GM19025 (cell line): ENCODE measurements at regions not wholly inside any gene's neighbourhood (a gene's known extent, or its start where the extent isn't known, plus 50 kb on each side); places are given as distances from the start of the nearest gene placed in this dataset.

Experiments used
- ATAC-seq: cut with Tn5 transposase; IDR thresholded peaks from one replicate; pipeline ENCODE4 v1.9.1; 2021; ENCODE audit warnings: mild to moderate bottlenecking, low read depth, moderate library complexity; ENCODE audit not compliant: unreplicated experiment

- ATAC-seq, result no peak
Measured at GRCh38 chr4:126071346-126072333, 756.9 kb downstream of the FAT4 start.

DNA sequence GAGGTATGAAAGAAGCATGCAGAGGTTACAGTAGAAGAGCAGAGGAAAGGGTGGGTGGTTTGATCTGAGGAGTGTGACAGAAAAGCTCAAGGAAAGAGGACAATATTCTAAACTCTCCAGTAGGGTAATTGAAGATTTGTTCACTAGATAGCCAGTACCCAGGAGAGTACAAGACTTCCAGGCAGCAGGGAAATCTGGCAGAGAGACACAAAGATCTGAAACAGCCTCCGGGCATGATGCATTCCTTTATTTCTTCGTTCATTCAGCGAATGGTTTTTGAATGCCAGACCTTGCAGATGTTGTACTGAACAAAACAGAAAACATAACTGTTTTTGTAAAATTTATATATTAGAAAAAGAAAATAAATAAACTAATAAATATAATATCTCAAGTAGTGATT lies 766.6 kb downstream of the FAT4 start:
- no peak for ATAC-seq

DNA sequence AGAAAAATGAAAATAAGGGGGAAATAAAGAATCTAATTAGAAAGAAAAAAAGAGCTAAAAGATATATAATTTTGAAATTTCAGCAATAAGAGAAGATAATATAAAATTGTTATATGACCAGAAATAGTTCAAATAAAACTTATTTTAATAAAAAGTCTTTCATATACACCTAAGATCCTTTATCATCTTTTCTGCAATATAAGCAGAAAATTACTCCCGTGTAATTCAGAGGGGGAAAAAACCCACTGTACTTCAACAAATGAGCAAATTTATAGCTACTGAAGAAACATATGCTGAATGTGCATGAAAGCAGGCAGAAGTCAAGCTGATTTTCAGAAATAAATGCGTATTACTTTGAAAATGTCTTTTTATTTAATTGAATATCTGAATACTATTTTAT lies 771.3 kb downstream of the FAT4 start:
- no peak for ATAC-seq

DNA sequence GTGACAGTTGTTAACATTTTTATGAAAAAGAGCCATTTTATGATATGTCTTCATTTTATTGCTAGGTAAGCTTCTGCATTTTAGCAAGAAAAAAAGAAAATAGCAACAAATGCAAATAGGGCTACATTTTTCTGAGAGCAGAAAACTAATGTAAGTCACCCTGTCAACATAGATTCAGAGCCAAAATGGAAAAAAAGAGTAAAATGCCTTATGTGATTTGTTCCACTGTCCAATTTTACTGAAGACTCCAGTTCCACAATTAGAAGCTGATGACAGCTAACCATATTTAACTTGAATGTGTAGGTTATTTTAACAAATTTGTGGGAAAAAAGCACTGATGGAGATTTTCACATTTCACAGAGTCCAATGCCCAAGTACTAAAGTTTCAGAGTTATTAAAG lies 772.3 kb downstream of the FAT4 start:
- ATAC-seq, result no peak

- no peak for ATAC-seq
Measured at GRCh38 chr4:126097155-126097799, 782.5 kb downstream of the FAT4 start.

DNA sequence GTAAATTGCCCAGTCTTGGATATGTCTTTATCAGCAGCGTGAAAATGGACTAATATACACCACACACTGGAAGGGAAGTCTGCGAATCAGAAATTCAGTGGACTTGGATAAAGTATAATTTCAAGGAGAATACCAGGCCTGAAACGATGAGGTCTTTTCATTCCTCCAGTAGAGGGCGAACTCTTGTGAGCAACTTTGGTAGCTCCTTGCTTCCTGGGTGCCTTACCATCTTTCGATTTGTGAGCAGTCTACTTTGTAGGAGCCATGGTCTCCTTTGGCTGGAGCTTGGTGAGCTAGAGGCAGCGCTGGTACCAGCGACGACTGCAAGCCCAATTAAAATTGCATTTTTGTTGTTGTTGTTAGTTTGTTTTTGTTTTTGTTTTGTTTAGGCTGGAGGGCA lies 791.9 kb downstream of the FAT4 start:
- ATAC-seq, result no peak

DNA sequence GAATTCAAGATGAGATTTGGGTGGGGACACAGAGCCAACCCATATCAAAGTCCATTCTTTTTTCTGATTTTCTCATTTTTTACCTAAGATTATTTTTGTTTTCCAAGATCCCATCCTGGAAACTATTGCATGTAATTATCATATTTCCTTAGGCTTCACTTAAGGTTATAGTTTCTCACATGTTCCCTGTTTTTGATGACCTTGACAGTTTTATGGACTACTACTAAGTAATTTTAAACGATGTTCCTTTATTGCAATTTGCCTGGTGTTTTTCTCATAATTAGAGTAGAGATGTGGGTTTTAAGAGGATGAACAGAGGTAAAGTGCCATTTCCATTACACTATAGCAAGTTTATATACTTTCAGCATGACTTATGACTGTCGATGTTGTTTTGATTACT lies 795.1 kb downstream of the FAT4 start:
- ATAC-seq, result no peak

GRCh38 chr4:126113058-126113457 lies 798.3 kb downstream of the FAT4 start:
- no peak for ATAC-seq

- no peak for ATAC-seq
Measured at GRCh38 chr4:126123611-126124325, 809.0 kb downstream of the FAT4 start.

DNA sequence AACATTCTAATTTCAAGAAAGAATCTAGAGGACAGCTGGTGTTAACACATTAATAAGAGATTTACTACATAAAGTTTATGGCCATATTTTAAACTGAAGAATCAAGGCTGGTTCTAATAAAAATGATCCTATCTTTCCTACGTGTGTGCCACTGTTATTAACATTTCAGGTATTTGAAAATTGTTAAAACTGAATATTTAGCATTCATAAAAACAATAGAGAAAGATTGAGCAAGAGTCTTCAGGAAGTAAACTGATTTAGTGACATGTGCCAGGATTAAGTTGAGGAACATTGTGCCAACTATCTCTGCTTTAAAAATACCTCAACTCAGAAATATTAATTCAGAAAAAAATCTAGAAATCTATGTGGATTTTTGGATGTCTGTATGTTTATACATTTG lies 810.1 kb downstream of the FAT4 start:
- ATAC-seq, result no peak

DNA sequence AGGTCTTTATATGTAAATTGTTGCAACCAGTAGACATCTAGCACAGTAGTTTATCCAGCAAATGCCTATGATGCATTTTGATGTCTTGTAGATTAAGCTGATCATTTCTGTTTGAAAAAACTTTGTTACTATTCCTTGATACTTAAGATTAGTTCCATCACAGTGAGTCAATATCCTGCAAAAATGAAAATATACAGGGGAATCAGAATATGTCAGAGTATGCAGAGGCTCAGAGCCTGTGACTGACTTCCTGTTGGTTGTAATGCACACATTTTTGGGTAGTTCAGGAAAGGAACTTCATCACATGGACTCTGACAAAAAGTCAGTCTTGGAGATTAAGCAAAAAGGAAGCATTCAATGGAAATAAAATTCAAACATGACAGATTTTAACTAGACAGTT lies 815.5 kb downstream of the FAT4 start:
- no peak for ATAC-seq

GRCh38 chr4:126136922-126137781 lies 822.4 kb downstream of the FAT4 start:
- no peak for ATAC-seq

DNA sequence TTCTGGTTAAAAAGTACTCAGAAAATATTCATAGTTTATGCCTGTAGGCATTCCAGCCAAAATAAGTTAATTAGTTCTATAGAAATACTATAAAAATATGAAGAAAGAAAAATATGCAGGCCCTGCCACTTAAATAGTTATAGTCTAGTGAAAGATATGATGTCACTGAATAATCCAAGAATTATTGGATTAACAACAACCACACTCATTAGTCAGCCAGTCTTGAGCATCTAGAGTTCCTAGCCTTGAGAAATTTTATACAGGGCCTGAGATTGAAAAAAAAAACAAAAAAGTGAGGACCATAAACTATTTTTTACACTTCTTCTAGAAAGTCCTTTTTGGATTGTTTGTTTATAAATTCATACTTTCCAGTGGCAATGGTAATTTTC lies 823.0 kb downstream of the FAT4 start:
- no peak for ATAC-seq

DNA sequence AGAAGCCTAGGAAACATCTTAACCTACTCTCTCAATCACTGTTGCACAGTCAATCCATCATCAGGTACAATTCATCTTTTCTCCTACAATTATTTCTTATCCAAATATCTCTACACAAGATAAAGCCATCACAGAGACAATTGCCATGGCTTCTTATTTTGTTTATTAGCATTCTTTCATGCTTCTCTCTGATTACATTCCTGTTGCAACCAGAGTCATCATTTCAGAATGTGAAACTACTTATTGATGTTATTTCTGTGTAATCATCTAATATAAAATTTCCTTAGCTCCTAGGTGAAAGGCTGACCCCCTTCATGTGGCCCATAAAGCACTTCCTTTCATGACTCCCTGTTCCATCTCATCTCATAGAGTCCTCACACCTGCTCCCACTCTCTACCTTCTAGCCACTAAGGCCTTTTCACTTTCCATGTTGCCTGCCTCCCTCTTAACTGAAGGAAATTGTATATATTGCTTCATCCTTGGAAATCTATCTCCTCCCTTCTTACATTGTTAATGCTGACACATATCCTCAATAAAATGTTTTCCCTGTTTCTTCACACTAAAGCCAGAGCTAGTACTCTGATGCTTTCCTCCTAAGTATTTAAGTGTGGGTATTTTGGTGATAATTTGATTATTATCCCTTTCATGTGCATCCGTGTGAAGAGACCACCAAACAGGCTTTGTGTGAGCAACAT lies 829.9 kb downstream of the FAT4 start:
- ATAC-seq, result no peak

DNA sequence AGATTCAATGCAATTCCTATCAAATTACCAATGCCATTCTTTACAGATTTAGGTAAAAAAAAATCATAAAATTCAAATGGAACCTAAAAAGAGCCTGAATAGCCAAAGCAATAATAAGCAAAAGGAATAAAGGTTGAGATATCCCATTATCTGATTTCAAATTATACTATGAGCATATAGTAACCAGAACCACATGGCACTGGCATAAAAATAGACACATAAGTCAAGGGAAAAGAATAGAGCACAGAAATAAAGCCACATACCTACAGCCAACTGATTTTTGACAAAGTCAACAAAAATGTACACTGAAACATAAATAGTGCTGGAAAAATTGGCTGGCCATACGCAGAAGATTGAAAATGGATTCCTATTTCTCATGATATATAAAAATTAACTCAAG lies 853.7 kb downstream of the FAT4 start:
- no peak for ATAC-seq

- peak; percentile 58 for ATAC-seq
Measured at GRCh38 chr4:126172126-126172525, 857.4 kb downstream of the FAT4 start.

DNA sequence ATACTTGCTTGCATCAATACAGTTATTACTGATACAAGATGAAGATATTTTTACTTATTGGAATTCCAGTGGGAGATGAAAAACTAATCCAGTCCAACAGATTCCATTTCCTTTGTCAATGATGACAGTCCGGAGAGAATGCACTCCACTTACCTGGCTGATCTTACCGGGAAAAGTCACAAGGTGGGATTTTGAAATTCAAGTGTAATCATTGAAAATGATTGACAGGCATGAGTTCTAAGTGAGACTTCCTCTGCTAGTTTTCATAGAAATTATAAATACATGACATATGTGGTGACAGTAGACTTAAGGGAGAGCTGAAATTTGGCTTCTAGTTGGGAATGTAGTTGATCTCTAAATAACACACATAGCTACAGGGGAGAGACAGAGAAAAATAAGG lies 859.9 kb downstream of the FAT4 start:
- no peak for ATAC-seq

DNA sequence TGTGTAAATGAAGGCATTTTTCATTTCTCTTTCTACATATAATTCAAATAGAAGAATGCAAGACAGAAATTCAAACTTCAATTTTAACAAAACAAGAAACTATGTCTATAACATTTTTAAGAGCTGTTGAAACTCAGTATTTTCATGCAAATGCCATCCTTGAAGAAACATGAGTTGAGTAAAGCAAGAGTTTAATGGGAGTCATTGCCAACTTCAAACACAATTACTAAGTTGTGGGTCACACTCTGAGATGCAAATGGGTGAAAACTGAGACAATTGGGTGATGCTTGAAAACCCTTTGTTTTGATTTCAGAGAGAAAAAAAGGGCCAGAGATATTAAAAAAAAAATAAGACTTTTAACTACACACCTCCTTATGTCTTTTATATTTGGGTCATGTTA lies 865.9 kb downstream of the FAT4 start:
- no peak for ATAC-seq

- no peak for ATAC-seq
Measured at GRCh38 chr4:126182336-126182735, 867.6 kb downstream of the FAT4 start.

- no peak for ATAC-seq
Measured at GRCh38 chr4:126182786-126183185, 868.0 kb downstream of the FAT4 start.
